Esophagus (tissue), 2 donors: ENCODE measurements at regions not wholly inside any gene's neighbourhood (a gene's known extent, or its start where the extent isn't known, plus 50 kb on each side); places are given as distances from the start of the nearest gene placed in this dataset.
"Not testable (repeated sequence)": the region's sequence is repeated elsewhere in the genome, so short reads cannot be mapped to it uniquely, and the experiment has no call there.

Experiments
- H3K27ac ChIP-seq, 2 donors: one replicate each; pipeline ENCODE4 v1.5.1; 2013; ENCODE audit warnings: low read depth in 2 of 2, mild to moderate bottlenecking in 2 of 2, inconsistent platforms in 1 of 2, low read length in 1 of 2, moderate library complexity in 1 of 2
- H3K27me3 ChIP-seq, 2 donors: one replicate each; pipeline ENCODE4 v1.6.1; 2013; ENCODE audit warnings: low read length in 2 of 2, control low read depth in 1 of 2, mild to moderate bottlenecking in 1 of 2; ENCODE audit not compliant: insufficient read depth in 2 of 2, control insufficient read depth in 1 of 2
- H3K36me3 ChIP-seq, 2 donors: one replicate each; pipeline ENCODE4 v1.6.1; 2013; ENCODE audit warnings: low read length in 1 of 2; ENCODE audit not compliant: control insufficient read depth in 2 of 2, insufficient read depth in 2 of 2
- H3K4me1 ChIP-seq, 2 donors: one replicate each; pipeline ENCODE4 v1.6.1; 2013; ENCODE audit warnings: low read length in 1 of 2; ENCODE audit not compliant: control insufficient read depth in 2 of 2, insufficient read depth in 2 of 2
- H3K4me3 ChIP-seq, 2 donors: one replicate each; pipeline ENCODE4 v1.5.1; 2013; ENCODE audit warnings: low read length in 2 of 2, mild to moderate bottlenecking in 2 of 2, low read depth in 1 of 2, moderate library complexity in 1 of 2
- H3K9me3 ChIP-seq, 2 donors: one replicate each; pipeline ENCODE4 v1.6.1; 2013; ENCODE audit warnings: mild to moderate bottlenecking in 2 of 2, low read depth in 1 of 2, low read length in 1 of 2, moderate library complexity in 1 of 2; ENCODE audit not compliant: control insufficient read depth in 2 of 2, insufficient read depth in 1 of 2
- WGBS, 2 donors: extraction: QIAGEN DNeasy Blood & Tissue Kit; methylation state at CpG; one replicate each; pipeline ENCODE4 v1.1.7; 2013; 5-methylcytosine and 5-hydroxymethylcytosine counted together
- donor health status: healthy with polysubstance abuse.
- donor health status: Bipolar disorder and iron deficiency.

DNA sequence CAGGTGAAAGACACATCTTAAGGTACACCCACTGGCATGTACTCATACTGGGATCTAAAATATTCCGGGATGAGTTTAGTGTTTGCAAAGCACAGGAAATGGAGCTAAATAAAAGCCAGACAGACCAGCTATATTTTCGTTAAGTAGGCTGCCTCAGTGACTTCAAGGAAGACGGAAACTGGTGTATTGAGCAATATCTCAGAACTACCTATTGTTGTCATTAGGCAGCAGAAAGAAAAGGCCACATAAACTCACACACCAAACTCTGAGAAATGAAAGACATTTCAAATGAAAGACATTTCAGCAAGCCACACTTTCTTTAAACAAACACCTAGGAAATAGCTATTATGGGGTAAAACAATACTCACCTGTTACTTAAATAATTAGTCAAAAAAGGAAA is 761.7 kb upstream of the SEMA6D start:
- H3K4me1 ChIP-seq: no peaks in the 10 kb centered on the region
- no peaks in the 10 kb centered on the region for H3K27me3 ChIP-seq
- H3K27ac ChIP-seq: no peak overlapping the region
- no peak overlapping the region for H3K4me3 ChIP-seq
- WGBS, 2 donors: 55 to 65% methylated on average over 3 of the region's 3 CpGs
- H3K36me3 ChIP-seq: no peaks in the 10 kb centered on the region
- H3K9me3 ChIP-seq: peaks cover 0 to 3% of the 10 kb centered on the region in 2 donors

DNA sequence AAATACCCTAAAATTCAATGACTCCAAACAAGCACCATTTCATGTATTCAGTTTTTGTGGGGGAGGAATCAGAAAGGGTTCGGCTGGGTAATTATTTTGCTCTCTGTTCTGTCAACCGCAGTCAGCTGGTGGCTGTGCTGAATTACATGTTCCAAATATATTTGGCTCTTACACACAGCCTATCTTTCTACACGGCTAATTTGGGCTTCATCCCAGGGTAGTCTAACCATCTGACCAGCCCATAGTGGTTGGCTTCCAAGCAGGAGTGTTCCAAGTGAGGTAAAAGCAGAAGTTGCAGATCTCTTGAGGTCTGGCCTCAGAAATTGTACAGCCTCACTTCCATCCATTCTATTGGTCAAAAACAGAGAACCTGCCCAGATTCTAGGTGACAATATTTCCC is 760.8 kb upstream of the SEMA6D start:
- H3K27ac ChIP-seq: no peak overlapping the region
- H3K4me1 ChIP-seq: no peaks in the 10 kb centered on the region

DNA sequence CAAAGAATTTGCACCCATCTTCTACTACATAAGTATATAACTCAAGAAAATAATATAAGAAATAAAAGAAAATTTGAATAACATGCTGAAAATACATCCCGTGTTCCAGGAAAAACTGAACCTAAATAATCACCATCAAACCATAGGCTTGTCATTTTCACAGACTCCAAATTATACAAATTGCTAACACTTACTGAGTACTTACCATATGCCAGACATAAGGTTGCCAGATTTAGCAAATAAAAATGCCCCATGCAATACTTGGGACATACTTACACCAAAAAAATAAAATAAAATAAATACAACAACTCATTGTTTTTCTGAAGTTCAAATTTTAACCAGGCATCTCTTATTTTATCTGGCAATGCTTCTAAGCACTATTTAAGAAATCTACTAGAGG is 760.4 kb upstream of the SEMA6D start:
- 84% methylated on average over 1 of the region's 1 CpG for WGBS, 2 donors
- no peaks in the 10 kb centered on the region for H3K36me3 ChIP-seq
- no peak overlapping the region for H3K4me3 ChIP-seq
- H3K27ac ChIP-seq: no peak overlapping the region
- peaks cover 0 to 3% of the 10 kb centered on the region in 2 donors for H3K9me3 ChIP-seq
- H3K4me1 ChIP-seq: no peaks in the 10 kb centered on the region
- H3K27me3 ChIP-seq: no peaks in the 10 kb centered on the region

More for the DNA sequence above, 760.8 kb upstream of the SEMA6D start:
- no peak overlapping the region for H3K4me3 ChIP-seq
- no peaks in the 10 kb centered on the region for H3K36me3 ChIP-seq
- H3K9me3 ChIP-seq: peaks cover 0 to 3% of the 10 kb centered on the region in 2 donors
- 65 to 76% methylated on average over 3 of the region's 3 CpGs for WGBS, 2 donors
- no peaks in the 10 kb centered on the region for H3K27me3 ChIP-seq

DNA sequence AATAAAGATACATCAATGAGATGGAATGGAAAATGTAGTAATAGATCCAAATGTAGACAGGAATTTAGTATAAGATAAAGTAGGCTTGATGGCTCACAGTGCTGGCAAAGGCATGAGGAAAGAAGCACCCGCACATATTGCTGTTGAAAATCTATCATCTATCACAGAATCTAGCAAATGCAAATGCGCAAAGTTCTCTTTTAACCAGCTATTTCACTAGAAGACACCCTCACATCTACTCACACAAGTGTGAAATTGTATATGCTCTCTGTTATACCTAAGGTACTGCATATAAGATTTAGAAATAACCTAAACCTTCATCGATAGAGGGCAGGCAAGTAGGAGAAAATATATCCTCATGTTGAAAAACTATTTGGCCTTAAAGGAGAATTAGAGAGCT is 756.7 kb upstream of the SEMA6D start:
- H3K4me1 ChIP-seq: no peaks in the 10 kb centered on the region
- H3K36me3 ChIP-seq: no peaks in the 10 kb centered on the region
- peaks cover 0 to 3% of the 10 kb centered on the region in 2 donors for H3K9me3 ChIP-seq
- no peak overlapping the region for H3K4me3 ChIP-seq
- no peak overlapping the region for H3K27ac ChIP-seq
- 88 to 94% methylated on average over 3 of the region's 3 CpGs for WGBS, 2 donors
- H3K27me3 ChIP-seq: no peaks in the 10 kb centered on the region

DNA sequence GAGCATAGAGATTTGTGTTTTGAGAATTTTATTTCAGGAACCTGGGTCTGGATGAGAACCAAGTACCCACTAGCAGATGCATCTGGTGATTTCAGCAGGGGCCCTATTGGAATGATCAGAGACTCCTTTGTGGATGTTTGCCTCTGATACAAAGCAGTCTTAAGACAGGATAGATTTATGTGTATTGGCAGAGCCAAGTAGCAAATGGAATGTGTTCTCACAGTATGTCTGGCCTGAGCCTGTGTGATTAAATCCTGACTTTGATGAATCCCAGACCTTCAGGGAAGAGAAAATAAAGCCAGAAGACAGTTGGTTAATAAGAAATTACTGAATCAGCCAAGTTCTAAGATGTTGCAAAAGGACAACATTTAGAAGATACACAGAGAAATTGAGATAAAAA is 755.5 kb upstream of the SEMA6D start:
- Histone ChIP-seq H3K4me3 (no peak overlapping the region), H3K27me3 (no peaks in the 10 kb centered on the region), H3K4me1 (no peaks in the 10 kb centered on the region), H3K36me3 (no peaks in the 10 kb centered on the region), H3K27ac (no peak overlapping the region), H3K9me3 (peaks cover 0 to 3% of the 10 kb centered on the region in 2 donors)

DNA sequence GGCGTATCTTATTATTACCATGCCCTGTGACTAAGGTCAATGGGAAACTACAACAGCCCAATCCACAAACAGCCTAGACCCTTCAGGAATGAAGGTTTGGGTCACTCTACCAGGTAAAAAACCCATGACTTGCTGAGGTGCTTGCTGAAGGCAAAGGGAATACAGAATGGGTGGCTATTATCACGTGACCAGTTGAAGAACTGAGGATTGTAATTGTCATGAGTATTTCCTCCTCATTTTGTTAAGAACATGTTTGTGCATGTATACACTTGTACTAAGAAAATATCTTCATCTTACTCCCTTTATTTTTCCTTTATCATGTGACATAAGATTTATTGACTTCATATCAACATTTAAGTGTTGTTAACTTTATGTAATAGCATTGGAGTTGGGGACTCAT is 729.2 kb upstream of the SEMA6D start:
- WGBS, 2 donors: 78 to 94% methylated on average over 2 of the region's 2 CpGs
- not testable (repeated sequence) for H3K27ac ChIP-seq, H3K4me3 ChIP-seq, H3K4me1 ChIP-seq, H3K9me3 ChIP-seq, H3K36me3 ChIP-seq, H3K27me3 ChIP-seq

DNA sequence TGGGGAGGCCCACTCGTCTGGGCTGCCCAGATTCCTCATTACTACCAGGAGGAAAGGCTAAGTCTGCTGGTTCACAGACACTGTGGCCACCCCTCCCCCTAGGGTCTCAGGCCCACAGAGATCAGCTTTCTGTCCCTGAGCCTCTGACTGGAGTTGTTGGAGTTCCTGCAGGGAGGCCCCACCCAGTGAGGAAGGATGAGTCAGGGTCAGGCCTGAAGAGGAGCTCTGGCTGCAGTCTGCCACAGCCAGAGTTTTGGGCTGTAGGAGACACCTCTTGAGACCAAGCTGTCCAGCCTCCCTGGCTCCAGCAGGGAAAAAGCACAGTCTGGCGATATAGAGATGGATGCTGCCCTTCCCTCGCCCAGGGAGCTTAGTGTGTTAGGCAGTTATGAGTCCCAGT is 720.9 kb upstream of the SEMA6D start:
- Histone ChIP-seq H3K9me3 (peaks cover 2 to 3% of the 10 kb centered on the region in 2 donors), H3K4me1 (no peaks in the 10 kb centered on the region), H3K27me3 (no peaks in the 10 kb centered on the region), H3K36me3 (no peaks in the 10 kb centered on the region), H3K27ac (no peak overlapping the region), H3K4me3 (no peak overlapping the region)
- 80 to 91% methylated on average over 3 of the region's 3 CpGs for WGBS, 2 donors

DNA sequence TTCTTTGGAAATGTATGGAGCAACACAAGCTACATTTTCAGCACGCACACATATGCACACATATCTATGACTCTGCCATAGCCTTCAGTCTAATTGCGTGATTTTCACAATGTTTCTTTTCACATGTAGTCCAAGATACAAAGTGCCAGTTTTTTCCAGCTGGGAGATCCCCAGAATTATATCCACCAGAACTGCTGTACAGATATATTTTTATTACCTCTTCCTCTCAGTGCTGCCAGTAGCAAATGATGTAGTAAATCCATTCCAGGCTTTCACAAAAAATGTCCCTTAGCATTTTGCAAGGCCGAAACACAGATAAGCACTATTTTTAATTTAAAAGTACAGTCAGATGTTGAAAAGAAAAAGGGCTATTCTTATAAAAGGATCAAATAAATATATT is 719.8 kb upstream of the SEMA6D start:
- H3K4me3 ChIP-seq: no peak overlapping the region
- no peaks in the 10 kb centered on the region for H3K36me3 ChIP-seq
- H3K27ac ChIP-seq: no peak overlapping the region
- 93 to 94% methylated on average over 3 of the region's 3 CpGs for WGBS, 2 donors
- no peaks in the 10 kb centered on the region for H3K4me1 ChIP-seq
- H3K9me3 ChIP-seq: peaks cover 2 to 3% of the 10 kb centered on the region in 2 donors
- H3K27me3 ChIP-seq: no peaks in the 10 kb centered on the region

DNA sequence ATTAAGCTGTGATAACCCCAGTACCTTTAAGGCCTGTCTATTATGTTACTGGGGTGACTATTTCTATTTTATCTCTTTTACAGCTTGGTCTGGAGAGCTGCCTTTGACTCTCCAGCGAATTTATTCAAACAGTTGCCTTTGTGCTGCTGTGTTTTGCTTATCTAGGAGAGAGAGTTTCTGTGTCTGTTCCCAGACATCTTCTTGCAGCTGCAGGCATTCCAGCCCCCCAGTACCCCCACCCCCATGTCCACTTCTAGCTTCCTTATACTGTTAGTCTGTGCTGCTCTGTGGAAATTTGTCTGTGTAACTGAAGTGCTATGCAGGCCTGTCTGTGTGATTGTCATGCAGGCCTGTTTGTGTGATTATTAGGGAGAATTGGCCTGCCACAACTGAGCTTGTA is 713.7 kb upstream of the SEMA6D start:
- Histone ChIP-seq H3K4me3 (no peak overlapping the region), H3K4me1 (no peaks in the 10 kb centered on the region), H3K27ac (no peak overlapping the region), H3K36me3 (no peaks in the 10 kb centered on the region), H3K27me3 (no peaks in the 10 kb centered on the region), H3K9me3 (peaks cover 2 to 3% of the 10 kb centered on the region in 2 donors)
- 17 to 36% methylated on average over 1 of the region's 1 CpG for WGBS, 2 donors

DNA sequence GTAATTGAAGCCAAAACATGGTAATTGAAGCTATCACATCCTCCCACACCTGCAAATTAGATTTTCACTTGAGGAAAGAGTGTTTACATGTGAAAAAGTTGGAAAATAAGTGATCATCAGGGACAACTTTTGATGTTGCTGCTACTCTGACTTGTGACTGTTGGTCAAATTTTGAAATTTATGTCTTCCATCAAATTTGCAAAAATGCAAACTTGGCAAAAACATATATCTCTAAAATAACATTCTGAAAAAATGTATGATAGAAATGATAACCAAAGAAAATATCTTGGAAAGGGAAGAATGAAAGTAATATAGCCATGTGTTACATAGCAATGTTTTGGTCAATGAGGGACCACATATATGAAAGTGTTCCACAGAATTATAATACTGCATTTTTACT is 703.9 kb upstream of the SEMA6D start:
- no peak overlapping the region for H3K4me3 ChIP-seq
- peaks cover 0 to 7% of the 10 kb centered on the region in 2 donors for H3K9me3 ChIP-seq
- no peaks in the 10 kb centered on the region for H3K4me1 ChIP-seq
- H3K27me3 ChIP-seq: no peaks in the 10 kb centered on the region
- no peak overlapping the region for H3K27ac ChIP-seq
- no peaks in the 10 kb centered on the region for H3K36me3 ChIP-seq
